ENCODE measurements at regions not wholly inside any gene's neighbourhood (a gene's known extent, or its start where the extent isn't known, plus 50 kb on each side); places are given as distances from the start of the nearest gene placed in this dataset.
"Not testable (repeated sequence)": the region's sequence is repeated elsewhere in the genome, so short reads cannot be mapped to it uniquely, and the experiment has no call there.

- FAIRE-seq: no peak
- TF ChIP-seq POLR2A (IDR thresholded peaks at IDR 0.05; ENCODE audit: low read depth, low read length): no peak
- DNase-seq (ENCODE audit: insufficient read length, low spot score): no peak
Observed at GRCh38 chr2:14774436-14774968, 142.0 kb downstream of the LRATD1 start.

GRCh38 chr2:14776216-14776615 lies 143.7 kb downstream of the LRATD1 start:
- TF ChIP-seq POLR2A (IDR thresholded peaks at IDR 0.05; ENCODE audit: low read depth, low read length): no peak
- FAIRE-seq (no peak), DNase-seq (ENCODE audit: insufficient read length, low spot score) (no peak)

GRCh38 chr2:14778015-14778414 lies 145.5 kb downstream of the LRATD1 start:
- no peak for TF ChIP-seq POLR2A (IDR thresholded peaks at IDR 0.05; ENCODE audit: low read depth, low read length)
- DNase-seq (ENCODE audit: insufficient read length, low spot score) (peak; percentile 13), FAIRE-seq (peak; percentile 98)

- DNase-seq (ENCODE audit: insufficient read length, low spot score) (no peak), FAIRE-seq (no peak)
- TF ChIP-seq POLR2A (IDR thresholded peaks at IDR 0.05; ENCODE audit: low read depth, low read length): no peak
Observed at GRCh38 chr2:14779252-14779651, 146.7 kb downstream of the LRATD1 start.

GRCh38 chr2:14781142-14781541 lies 148.6 kb downstream of the LRATD1 start:
- no peak for DNase-seq (ENCODE audit: insufficient read length, low spot score)
- TF ChIP-seq POLR2A (IDR thresholded peaks at IDR 0.05; ENCODE audit: low read depth, low read length): no peak

GRCh38 chr2:14788814-14789213 lies 156.3 kb downstream of the LRATD1 start:
- not testable (repeated sequence) for FAIRE-seq; DNase-seq (ENCODE audit: insufficient read length, low spot score)

More at GRCh38 chr2:14781142-14781541, 148.6 kb downstream of the LRATD1 start:
- no peak for FAIRE-seq

- DNase-seq (ENCODE audit: insufficient read length, low spot score) (no peak), FAIRE-seq (no peak)
- TF ChIP-seq POLR2A (IDR thresholded peaks at IDR 0.05; ENCODE audit: low read depth, low read length): no peak
Observed at GRCh38 chr2:14790041-14790640, 157.6 kb downstream of the LRATD1 start.

GRCh38 chr2:14803994-14804393 lies 171.5 kb downstream of the LRATD1 start:
- FAIRE-seq: no peak

GRCh38 chr2:14804902-14805301 lies 172.4 kb downstream of the LRATD1 start:
- TF ChIP-seq POLR2A (IDR thresholded peaks at IDR 0.05; ENCODE audit: low read depth, low read length): no peak
- FAIRE-seq (no peak), DNase-seq (ENCODE audit: insufficient read length, low spot score) (no peak)

More at GRCh38 chr2:14803994-14804393, 171.5 kb downstream of the LRATD1 start:
- DNase-seq (ENCODE audit: insufficient read length, low spot score): no peak
- TF ChIP-seq POLR2A (IDR thresholded peaks at IDR 0.05; ENCODE audit: low read depth, low read length): no peak

- DNase-seq (ENCODE audit: insufficient read length, low spot score) (no peak), FAIRE-seq (no peak)
- TF ChIP-seq POLR2A (IDR thresholded peaks at IDR 0.05; ENCODE audit: low read depth, low read length): no peak
Observed at GRCh38 chr2:14806613-14807012, 174.1 kb downstream of the LRATD1 start.

GRCh38 chr2:14815201-14815600 lies 182.7 kb downstream of the LRATD1 start:
- no peak for FAIRE-seq
- no peak for TF ChIP-seq POLR2A (IDR thresholded peaks at IDR 0.05; ENCODE audit: low read depth, low read length)
- no peak for DNase-seq (ENCODE audit: insufficient read length, low spot score)

- TF ChIP-seq POLR2A (IDR thresholded peaks at IDR 0.05; ENCODE audit: low read depth, low read length): no peak
- FAIRE-seq: no peak
Observed at GRCh38 chr2:14816069-14817060, 183.8 kb downstream of the LRATD1 start.

GRCh38 chr2:14817848-14818247 lies 185.3 kb downstream of the LRATD1 start:
- TF ChIP-seq POLR2A (IDR thresholded peaks at IDR 0.05; ENCODE audit: low read depth, low read length): no peak
- DNase-seq (ENCODE audit: insufficient read length, low spot score): no peak
- no peak for FAIRE-seq

More at GRCh38 chr2:14816069-14817060, 183.8 kb downstream of the LRATD1 start:
- no peak for DNase-seq (ENCODE audit: insufficient read length, low spot score)

GRCh38 chr2:14826518-14826917 lies 194.0 kb downstream of the LRATD1 start:
- TF ChIP-seq POLR2A (IDR thresholded peaks at IDR 0.05; ENCODE audit: low read depth, low read length): no peak
- FAIRE-seq: no peak
- DNase-seq (ENCODE audit: insufficient read length, low spot score): no peak
